Activated T-cell treated with anti-CD3 and anti-CD28 coated beads, Interleukin-2, amount 50 U/mL, for 72 hours (primary cell): ENCODE measurements at regions not wholly inside any gene's neighbourhood (a gene's known extent, or its start where the extent isn't known, plus 50 kb on each side); places are given as distances from the start of the nearest gene placed in this dataset.

ENCODE experiments used
- ATAC-seq, 2 donors: fragments of 150-1000 bp; cut with Tn5 transposase; replicated peaks in 1 of 2; 2 replicates each; pipeline ENCODE4 v1.10.0; 2021; ENCODE audit warnings: moderate library complexity in 2 of 2, mild to moderate bottlenecking in 1 of 2
- DNase-seq, 2 donors: peaks; one replicate each; pipeline ENCODE4 v3.0.0; 2021 to 2022; ENCODE audit warnings: mixed read lengths in 1 of 2
- H3K27ac Mint-ChIP-seq: one replicate; pipeline ENCODE4 v1.8.0; 2022; ENCODE audit warnings: mild to moderate bottlenecking, moderate library complexity, mixed read lengths
- H3K27me3 Mint-ChIP-seq: one replicate; pipeline ENCODE4 v1.8.0; 2022; ENCODE audit warnings: low read depth, mixed read lengths
- H3K36me3 Mint-ChIP-seq, 2 donors: one replicate each; pipeline ENCODE4 v1.8.0; 2022; ENCODE audit warnings: mixed read lengths in 2 of 2, mild to moderate bottlenecking in 1 of 2; ENCODE audit not compliant: insufficient read depth in 2 of 2
- H3K4me1 Mint-ChIP-seq: one replicate; pipeline ENCODE4 v1.8.0; 2022; ENCODE audit warnings: low read depth, mixed read lengths
- H3K4me3 Mint-ChIP-seq, 2 donors: one replicate each; pipeline ENCODE4 v1.8.0; 2022; ENCODE audit warnings: mild to moderate bottlenecking in 2 of 2, mixed read lengths in 2 of 2, moderate library complexity in 2 of 2
- H3K9me3 Mint-ChIP-seq, 2 donors: one replicate each; pipeline ENCODE4 v1.8.0; 2022; ENCODE audit warnings: mixed read lengths in 2 of 2

DNA sequence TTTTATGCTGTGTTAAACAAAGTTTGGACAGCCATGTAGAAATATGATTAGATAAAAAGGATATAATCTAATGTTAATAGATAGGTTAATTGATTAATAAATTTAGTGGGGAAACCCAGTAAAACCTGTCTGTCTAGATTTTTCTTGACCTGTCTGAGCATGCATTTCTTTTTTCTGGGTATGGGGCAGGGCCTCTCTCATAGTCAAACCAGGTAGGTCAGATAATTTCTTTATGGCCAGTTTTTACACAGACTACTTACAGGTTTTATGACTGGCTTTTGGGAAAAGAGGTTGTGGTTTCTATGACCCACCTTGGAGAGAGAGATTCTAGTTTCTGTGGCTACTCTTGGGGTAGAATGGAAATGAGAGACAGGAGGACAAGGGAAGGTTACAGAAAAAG lies 135.6 kb upstream of the EPHA5 start:
- DNase-seq (no peak), ATAC-seq (no peak)
- Mint-ChIP-seq H3K9me3 (peaks cover 8 to 10% of the 10 kb centered on the region in 2 donors), H3K27me3 (no peaks in the 10 kb centered on the region), H3K4me3 (no peak overlapping the region), H3K27ac (no peak overlapping the region), H3K4me1 (no peaks in the 10 kb centered on the region), H3K36me3 (peaks cover 2% of the 10 kb centered on the region in 2 donors)

DNA sequence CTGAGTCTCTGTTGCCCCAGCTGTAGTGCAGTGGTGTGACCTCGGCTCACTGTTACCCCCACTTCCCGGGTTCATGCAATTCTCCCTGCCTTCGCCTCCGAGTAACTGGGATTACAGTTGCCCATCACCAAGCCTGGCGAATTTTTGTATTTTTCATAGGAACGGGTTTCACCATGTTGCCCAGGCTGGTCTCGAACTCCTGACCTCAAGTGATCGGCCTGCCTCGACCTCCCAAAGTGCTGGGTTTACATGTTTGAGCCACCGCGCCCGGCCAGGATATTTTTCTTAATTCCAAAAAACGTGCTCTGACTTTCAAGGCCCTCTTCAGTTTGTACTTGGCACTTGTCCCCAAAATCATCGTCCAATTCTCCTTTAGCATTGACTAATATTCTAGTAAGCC lies 129.2 kb upstream of the EPHA5 start:
- peaks cover 6 to 9% of the 10 kb centered on the region in 2 donors for H3K9me3 Mint-ChIP-seq
- no peaks in the 10 kb centered on the region for H3K36me3 Mint-ChIP-seq
- H3K4me3 Mint-ChIP-seq, result no peak overlapping the region
- H3K27me3 Mint-ChIP-seq, result no peaks in the 10 kb centered on the region
- no peak for ATAC-seq
- H3K4me1 Mint-ChIP-seq, result no peaks in the 10 kb centered on the region
- H3K27ac Mint-ChIP-seq, result no peak overlapping the region
- no peak for DNase-seq

DNA sequence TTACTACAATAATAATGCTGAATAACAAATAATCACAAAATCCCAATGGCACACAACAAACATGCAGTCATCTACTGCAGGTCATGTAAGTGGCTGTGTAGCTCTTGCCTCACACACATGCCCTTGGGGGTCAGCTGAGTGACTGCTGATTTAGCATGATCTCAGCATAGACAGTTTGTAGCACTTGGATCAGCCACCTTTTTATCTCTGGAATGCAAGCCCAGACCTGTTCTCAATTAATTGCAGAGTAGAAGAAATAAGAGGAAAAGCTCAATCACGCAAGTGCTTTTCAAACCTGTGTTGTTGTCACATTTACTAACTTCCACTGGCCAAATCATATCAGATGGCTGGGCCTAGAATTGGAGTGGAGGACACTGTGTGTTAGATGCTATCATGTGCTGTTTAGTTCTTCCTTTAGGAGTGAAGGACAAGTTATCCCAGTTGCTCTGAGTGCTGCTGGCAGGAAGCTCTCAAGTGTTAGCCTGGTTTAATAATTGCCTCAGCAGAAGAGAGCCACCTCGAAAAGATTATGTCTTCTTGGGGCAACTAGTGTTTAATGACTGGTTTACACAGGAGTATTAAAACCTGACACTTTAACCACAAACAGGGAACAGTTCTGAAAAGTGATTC lies 128.3 kb upstream of the EPHA5 start:
- Mint-ChIP-seq H3K9me3 (peaks cover 5 to 8% of the 10 kb centered on the region in 2 donors), H3K36me3 (no peaks in the 10 kb centered on the region), H3K4me3 (no peak overlapping the region), H3K27me3 (no peaks in the 10 kb centered on the region), H3K4me1 (no peaks in the 10 kb centered on the region), H3K27ac (no peak overlapping the region)
- no peak for DNase-seq
- ATAC-seq, result no peak

DNA sequence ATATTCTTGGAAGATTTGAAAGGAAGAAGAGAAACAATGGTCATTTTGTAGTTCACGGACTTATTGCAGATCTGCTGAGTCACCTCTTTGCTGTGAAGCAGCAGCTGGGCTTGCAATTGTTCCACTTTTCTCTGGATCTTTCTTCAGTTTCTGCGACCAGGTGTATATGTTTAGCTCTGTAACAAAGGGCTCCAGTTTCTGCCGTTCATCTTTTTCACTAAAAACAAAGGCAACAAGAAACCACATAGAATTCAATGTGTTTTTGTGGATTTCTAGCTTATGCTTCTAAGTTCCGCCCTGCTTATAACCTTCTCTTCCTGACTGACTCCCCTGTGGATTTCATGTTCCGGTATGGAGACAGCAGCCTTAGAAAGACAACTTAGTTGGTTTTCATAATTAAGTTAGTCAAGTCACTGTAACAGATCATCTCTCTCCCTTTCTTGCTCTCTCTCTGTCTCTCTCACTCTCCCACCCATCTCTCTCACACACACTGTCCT lies 121.6 kb upstream of the EPHA5 start:
- Mint-ChIP-seq H3K4me1 (no peaks in the 10 kb centered on the region), H3K4me3 (no peak overlapping the region), H3K27me3 (no peaks in the 10 kb centered on the region), H3K9me3 (peaks cover 6% of the 10 kb centered on the region in 2 donors), H3K27ac (no peak overlapping the region), H3K36me3 (no peaks in the 10 kb centered on the region)
- DNase-seq (no peak), ATAC-seq (no peak)

DNA sequence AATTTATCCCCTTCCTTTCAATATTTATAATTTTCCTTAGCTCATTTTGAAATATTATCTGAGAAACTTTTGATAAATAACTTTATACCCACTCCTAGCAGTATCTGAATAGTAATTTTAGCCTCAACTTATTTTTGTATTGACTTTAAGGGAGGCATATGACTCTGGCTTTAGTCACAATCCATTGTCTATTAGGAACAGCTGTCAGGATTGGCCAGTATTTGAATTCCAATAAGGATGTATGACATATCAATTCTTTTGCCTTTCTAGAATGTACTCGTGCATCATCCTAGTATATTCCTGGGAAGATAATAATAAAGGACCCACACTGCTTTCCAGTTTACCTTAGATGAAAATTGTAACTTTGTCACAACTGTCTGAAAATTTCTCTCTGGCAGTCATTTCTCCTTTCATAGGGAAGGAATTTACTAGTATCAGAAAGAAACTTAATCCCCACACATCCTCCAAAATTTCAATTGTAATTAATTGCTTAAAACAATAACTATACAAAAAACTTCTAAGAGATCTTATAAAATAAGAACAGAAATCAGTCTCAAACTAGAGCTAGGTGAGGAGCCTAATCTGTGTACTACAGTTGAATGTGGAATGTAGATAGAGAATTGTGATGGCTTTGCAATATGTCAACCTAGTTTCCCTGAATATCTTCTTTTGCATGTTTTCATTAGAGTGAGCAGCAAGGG lies 121.0 kb upstream of the EPHA5 start:
- Mint-ChIP-seq H3K36me3 (no peaks in the 10 kb centered on the region), H3K4me3 (no peak overlapping the region), H3K27ac (no peak overlapping the region), H3K27me3 (no peaks in the 10 kb centered on the region), H3K4me1 (no peaks in the 10 kb centered on the region), H3K9me3 (peaks cover 6% of the 10 kb centered on the region in 2 donors)
- no peak for ATAC-seq
- no peak for DNase-seq

DNA sequence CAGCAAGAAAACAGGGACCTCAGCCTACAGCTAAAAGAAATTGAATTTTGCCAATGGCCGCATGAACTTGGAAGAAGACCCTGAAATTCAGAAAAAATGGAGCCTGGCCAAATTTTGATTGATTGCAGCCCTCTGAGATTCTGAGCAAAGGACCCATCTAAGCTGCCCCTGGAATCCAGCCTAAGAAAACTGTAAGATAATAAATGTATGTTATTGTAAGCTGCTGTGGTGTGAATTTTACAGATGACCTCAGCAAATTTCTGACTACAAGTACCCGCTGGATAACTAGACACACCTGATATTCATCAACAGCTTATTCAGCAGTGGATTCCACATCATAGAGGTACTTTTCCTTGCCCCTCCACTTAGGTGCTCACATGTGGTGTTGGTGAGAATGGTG lies 119.5 kb upstream of the EPHA5 start:
- no peak for ATAC-seq
- no peaks in the 10 kb centered on the region for H3K4me1 Mint-ChIP-seq
- no peak overlapping the region for H3K27ac Mint-ChIP-seq
- no peak for DNase-seq
- no peaks in the 10 kb centered on the region for H3K27me3 Mint-ChIP-seq
- H3K9me3 Mint-ChIP-seq, result peaks cover 1 to 2% of the 10 kb centered on the region in 2 donors
- H3K4me3 Mint-ChIP-seq, result no peak overlapping the region
- no peaks in the 10 kb centered on the region for H3K36me3 Mint-ChIP-seq

DNA sequence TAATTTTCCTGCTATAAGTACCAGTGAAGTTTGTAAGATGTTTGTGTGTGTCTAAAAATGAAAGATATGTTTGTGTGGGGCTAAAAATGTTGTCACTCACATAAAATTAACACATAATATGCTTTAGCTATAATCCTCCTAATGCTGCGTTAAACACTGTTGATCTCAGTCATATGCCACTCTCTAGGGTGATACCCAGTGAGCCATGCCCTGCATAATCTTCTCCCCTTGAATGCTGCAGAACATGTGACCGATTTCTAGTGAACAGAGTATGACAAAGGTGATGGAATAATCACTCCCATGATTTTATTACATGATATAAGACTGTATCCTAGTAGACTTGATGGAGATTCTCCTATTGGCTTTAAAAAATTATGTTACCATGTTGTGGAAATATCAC lies 119.1 kb upstream of the EPHA5 start:
- Mint-ChIP-seq H3K27ac (no peak overlapping the region), H3K4me1 (no peaks in the 10 kb centered on the region), H3K9me3 (peaks cover 1 to 5% of the 10 kb centered on the region in 2 donors), H3K27me3 (no peaks in the 10 kb centered on the region), H3K36me3 (no peaks in the 10 kb centered on the region), H3K4me3 (no peak overlapping the region)
- no peak for DNase-seq
- no peak for ATAC-seq

DNA sequence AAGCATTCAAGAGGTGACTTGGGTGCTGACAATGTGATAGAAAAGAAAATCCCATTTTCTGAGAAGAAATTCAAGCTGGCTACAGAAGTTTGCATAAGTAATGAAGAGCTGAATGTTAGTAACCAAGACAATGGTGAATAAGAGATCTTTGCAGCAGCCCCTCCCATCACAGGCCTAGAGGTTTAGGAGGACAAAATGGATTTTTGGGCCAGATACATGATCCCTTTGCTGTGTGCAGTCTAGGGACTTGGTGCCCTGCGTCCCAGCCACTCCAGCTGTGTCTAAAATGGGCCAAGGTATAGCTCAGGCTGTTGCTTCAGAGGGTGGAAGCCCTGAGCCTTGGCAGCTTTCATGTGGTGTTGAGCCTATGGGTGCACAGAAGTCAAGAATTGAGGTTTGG lies 107.0 kb upstream of the EPHA5 start:
- no peaks in the 10 kb centered on the region for H3K4me1 Mint-ChIP-seq
- no peak for ATAC-seq

DNA sequence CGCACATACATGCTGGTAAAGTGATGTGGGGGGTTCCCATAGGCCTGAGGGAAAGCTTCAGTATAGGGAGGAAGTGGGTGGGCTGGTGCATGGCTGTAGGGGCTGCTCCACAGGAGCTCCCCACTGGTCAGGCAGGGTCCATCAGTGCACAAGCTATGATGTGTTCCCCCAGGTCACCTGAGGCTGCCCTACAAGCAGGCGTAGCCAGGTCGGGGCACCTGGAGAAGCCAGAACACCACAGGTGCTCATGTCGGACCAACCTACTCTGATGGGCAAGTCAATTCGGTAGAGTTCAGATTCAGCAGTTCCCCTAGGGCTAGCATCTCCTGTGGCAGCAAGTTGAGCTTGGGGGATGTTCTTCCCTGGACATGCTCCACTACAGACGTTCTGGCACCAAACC lies 103.3 kb upstream of the EPHA5 start:
- no peak overlapping the region for H3K4me3 Mint-ChIP-seq
- H3K4me1 Mint-ChIP-seq, result no peaks in the 10 kb centered on the region
- ATAC-seq, result no peak
- DNase-seq, result no peak
- peaks cover 0 to 2% of the 10 kb centered on the region in 2 donors for H3K36me3 Mint-ChIP-seq
- H3K27me3 Mint-ChIP-seq, result no peaks in the 10 kb centered on the region
- no peak overlapping the region for H3K27ac Mint-ChIP-seq
- peaks cover 14 to 19% of the 10 kb centered on the region in 2 donors for H3K9me3 Mint-ChIP-seq

More for the DNA sequence above, 107.0 kb upstream of the EPHA5 start:
- no peak overlapping the region for H3K27ac Mint-ChIP-seq
- peaks cover 0 to 2% of the 10 kb centered on the region in 2 donors for H3K36me3 Mint-ChIP-seq
- no peak overlapping the region for H3K4me3 Mint-ChIP-seq
- H3K27me3 Mint-ChIP-seq, result no peaks in the 10 kb centered on the region
- DNase-seq, result no peak
- H3K9me3 Mint-ChIP-seq, result peaks cover 10 to 19% of the 10 kb centered on the region in 2 donors

DNA sequence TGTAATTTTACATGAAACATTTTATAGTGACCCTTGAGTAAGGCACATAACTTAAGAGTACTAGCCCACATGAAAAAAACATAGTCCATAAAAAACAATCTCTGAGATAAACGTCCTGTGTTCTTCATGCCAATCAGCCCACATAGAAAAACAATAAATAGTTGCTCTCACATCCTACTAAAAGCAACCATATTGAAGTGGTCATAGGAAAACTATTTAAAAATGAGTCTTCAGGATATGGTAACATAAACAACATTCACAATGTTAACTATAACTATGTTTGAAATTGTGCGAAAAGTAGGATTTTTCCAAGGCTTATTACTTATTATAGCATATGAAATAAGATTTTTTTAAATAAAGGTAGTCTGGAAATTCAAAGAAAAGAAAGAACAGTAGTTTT lies 77.1 kb upstream of the EPHA5 start:
- H3K36me3 Mint-ChIP-seq, result no peaks in the 10 kb centered on the region
- no peaks in the 10 kb centered on the region for H3K4me1 Mint-ChIP-seq
- no peak for ATAC-seq
- no peaks in the 10 kb centered on the region for H3K27me3 Mint-ChIP-seq
- no peak for DNase-seq
- no peak overlapping the region for H3K27ac Mint-ChIP-seq
- no peak overlapping the region for H3K4me3 Mint-ChIP-seq
- peaks cover 0 to 2% of the 10 kb centered on the region in 2 donors for H3K9me3 Mint-ChIP-seq

DNA sequence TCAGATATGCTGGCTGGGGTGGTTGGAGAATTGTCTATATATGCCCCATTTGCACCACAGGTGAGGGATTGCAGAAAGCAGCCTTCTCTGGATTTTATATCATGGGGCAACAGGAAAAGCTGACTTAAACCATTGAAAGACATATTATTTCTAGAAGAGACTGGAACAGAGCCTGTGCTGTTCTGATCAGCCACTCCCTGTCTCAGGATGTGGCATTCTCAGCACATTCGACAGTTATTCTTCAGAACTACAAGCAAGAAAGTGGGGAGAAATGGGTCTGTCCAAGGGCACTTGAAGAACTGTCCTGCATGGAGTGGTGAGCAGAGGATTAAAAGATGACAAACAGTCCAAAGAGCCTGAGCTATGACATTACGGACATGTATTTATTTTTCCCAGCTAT lies 67.8 kb upstream of the EPHA5 start:
- no peak for ATAC-seq
- Mint-ChIP-seq H3K4me1 (no peaks in the 10 kb centered on the region), H3K27me3 (no peaks in the 10 kb centered on the region), H3K9me3 (peaks cover 0 to 3% of the 10 kb centered on the region in 2 donors), H3K36me3 (no peaks in the 10 kb centered on the region), H3K4me3 (no peak overlapping the region), H3K27ac (no peak overlapping the region)
- no peak for DNase-seq

DNA sequence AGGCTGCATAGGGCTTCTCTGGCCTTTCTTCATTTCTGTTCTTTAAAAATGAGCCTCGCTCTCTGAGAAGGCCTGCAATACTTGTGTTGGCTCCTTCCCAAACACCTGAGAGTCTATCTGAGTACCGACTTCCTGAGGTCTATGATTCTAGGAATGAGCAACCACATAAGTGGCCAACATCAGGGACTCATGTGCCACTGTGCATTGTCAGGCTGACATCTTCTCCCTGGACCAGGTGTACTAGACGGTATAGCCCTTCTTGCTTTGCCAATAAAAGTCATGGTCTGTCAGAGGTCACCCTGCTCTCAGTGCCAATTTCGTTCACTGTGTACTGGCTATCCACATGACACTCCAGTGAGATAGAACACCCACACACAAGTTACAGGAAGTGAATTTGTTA lies 67.4 kb upstream of the EPHA5 start:
- ATAC-seq (no peak), DNase-seq (no peak)
- Mint-ChIP-seq H3K27ac (no peak overlapping the region), H3K27me3 (no peaks in the 10 kb centered on the region), H3K36me3 (no peaks in the 10 kb centered on the region), H3K4me3 (no peak overlapping the region), H3K9me3 (peaks cover 3% of the 10 kb centered on the region in 2 donors), H3K4me1 (no peaks in the 10 kb centered on the region)

DNA sequence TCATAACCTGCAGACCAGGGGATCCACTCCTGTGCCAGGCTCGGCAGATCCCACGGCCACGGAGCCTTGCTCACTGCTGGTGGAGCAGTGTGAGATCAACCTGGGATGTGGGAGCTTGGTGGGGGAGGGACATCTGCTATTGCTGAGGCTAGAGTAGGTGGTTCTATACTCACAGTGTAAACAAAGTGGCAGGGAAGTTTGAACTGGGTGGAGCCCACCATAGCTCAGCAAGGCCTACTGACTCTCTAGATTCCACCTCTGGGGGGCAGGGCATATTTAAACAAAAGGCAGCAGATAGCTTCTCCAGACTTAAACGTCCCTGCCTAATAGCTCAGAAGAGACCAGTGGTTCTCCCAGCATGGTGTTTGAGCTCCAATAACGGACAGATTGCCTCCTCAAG lies 54.7 kb upstream of the EPHA5 start:
- Mint-ChIP-seq H3K4me3 (no peak overlapping the region), H3K27me3 (no peaks in the 10 kb centered on the region), H3K4me1 (no peaks in the 10 kb centered on the region), H3K36me3 (no peaks in the 10 kb centered on the region), H3K9me3 (peaks cover 13 to 17% of the 10 kb centered on the region in 2 donors), H3K27ac (no peak overlapping the region)
- DNase-seq (no peak), ATAC-seq (no peak)
